NCI-H524 (cell line): ENCODE measurements at regions not wholly inside any gene's neighbourhood (a gene's known extent, or its start where the extent isn't known, plus 50 kb on each side); places are given as distances from the start of the nearest gene placed in this dataset.

Source experiments
- DNase-seq, 2 experiments: peaks; one replicate each; lab custom pipeline; 2025; lab: John Stamatoyannopoulos, UW

DNA sequence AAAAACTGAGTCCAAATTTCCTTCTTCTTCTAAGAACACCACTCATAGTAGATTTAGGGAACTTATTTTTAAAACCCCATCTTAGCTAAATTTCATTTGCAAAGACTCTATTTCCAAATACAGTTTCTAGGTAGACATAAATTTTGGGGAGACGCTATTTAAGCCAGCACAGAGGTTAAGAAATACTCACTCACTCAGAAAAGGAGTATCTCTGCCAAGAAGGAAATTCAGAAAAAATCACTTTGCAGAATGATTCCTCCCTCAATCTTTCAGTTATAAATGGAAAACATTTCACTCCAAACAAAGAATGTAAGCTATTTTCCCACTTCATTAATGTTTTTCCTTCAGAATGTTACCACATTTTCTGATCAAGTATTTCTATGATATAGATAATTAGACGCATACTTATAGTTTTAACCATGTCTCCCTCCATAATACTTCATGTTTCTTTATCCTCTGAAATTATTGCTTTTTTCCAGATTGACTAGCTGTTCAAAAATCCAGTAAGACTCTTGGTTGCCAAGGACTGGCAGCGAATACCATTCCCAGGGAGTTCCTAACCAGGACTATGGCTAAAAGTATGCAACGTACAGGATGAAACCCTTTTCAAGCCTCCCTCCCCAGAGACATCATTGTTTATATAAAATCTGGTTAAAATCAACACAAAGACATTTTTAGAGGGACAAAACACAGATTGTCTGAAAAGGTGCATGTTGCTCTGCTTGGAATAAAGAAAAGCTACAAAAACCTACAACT lies 52.5 kb upstream of the RXFP2 start:
- DNase-seq = no peak
